SK-N-SH (cell line): ENCODE measurements at regions not wholly inside any gene's neighbourhood (a gene's known extent, or its start where the extent isn't known, plus 50 kb on each side); places are given as distances from the start of the nearest gene placed in this dataset.

ENCODE experiments used
- CTCF ChIA-PET: fragments of 300-600, 350-600 bp; formaldehyde crosslinking; extraction: SDS; loops from one replicate; lab custom pipeline; 2021; lab: Yijun Ruan, JAX
- POLR2A ChIA-PET: fragments of 350-600 bp; sonication (Branson Sonifier 250); formaldehyde crosslinking; extraction: SDS; loops from one replicate; lab custom pipeline; 2020; ENCODE audit warnings: antibody characterized with exemption, inconsistent platforms; lab: Yijun Ruan, JAX
- DNase-seq: peaks from one replicate; pipeline ENCODE4 v3.0.0; 2012
- H2AFZ ChIP-seq: fragments of 200-600 bp; sonication (generic); 2 replicates; pipeline ENCODE4 v1.8.1; 2016; ENCODE audit warnings: antibody characterized with exemption, mild to moderate bottlenecking, low read depth
- H3F3A ChIP-seq: fragments of 200-600 bp; sonication (generic); replicated peaks from 2 replicates; pipeline ENCODE3; 2016; ENCODE audit warnings: antibody characterized with exemption, mild to moderate bottlenecking; ENCODE audit not compliant: insufficient read depth
- H3K27ac ChIP-seq, 2 experiments: fragments of 200-500 bp in 1 of 2; fragments of 200-600 bp in 1 of 2; sonication (Bioruptor generic) in 1 of 2; sonication (generic), shearing (Covaris generic) in 1 of 2; 2 replicates each; pipeline versions ENCODE4 v1.5.1 to v1.6.1; 2014 to 2016; ENCODE audit warnings: low read depth in 2 of 2, inconsistent platforms in 1 of 2, low read length in 1 of 2, mild to moderate bottlenecking in 1 of 2, mixed read lengths in 1 of 2
- H3K27me3 ChIP-seq: fragments of 200-600 bp; sonication (generic), shearing (Covaris generic); 2 replicates; pipeline ENCODE4 v1.6.1; 2016; ENCODE audit warnings: mixed run types; ENCODE audit not compliant: insufficient read depth
- H3K36me3 ChIP-seq, 2 experiments: fragments of 200-500 bp in 1 of 2; fragments of 200-600 bp in 1 of 2; sonication (Bioruptor generic) in 1 of 2; sonication (generic) in 1 of 2; replicated peaks in 1 of 2; 2 replicates each; pipeline versions ENCODE3 to v1.5.1; 2014 to 2016; ENCODE audit warnings: low read length in 1 of 2, mild to moderate bottlenecking in 1 of 2; ENCODE audit not compliant: insufficient read depth in 2 of 2, control insufficient read depth in 1 of 2
- H3K4me1 ChIP-seq, 2 experiments: fragments of 200-500 bp in 1 of 2; fragments of 200-600 bp in 1 of 2; sonication (Bioruptor generic) in 1 of 2; sonication (generic), shearing (Covaris generic) in 1 of 2; 2 replicates each; pipeline versions ENCODE4 v1.5.1 to v1.6.1; 2014 to 2016; ENCODE audit warnings: low read depth in 1 of 2, low read length in 1 of 2, mixed run types in 1 of 2; ENCODE audit not compliant: insufficient read depth in 2 of 2, control insufficient read depth in 1 of 2
- H3K4me2 ChIP-seq: fragments of 200-600 bp; sonication (generic), shearing (Covaris generic); 2 replicates; pipeline ENCODE4 v1.6.1; 2017; ENCODE audit warnings: mixed run types
- H3K4me3 ChIP-seq, 2 experiments: fragments of 200-500 bp in 1 of 2; fragments of 200-600 bp in 1 of 2; sonication (Bioruptor generic) in 1 of 2; sonication (generic), shearing (Covaris generic) in 1 of 2; 2 replicates each; pipeline versions ENCODE4 v1.5.1 to v1.8.1; 2014 to 2016; ENCODE audit warnings: low read depth in 2 of 2, inconsistent platforms in 1 of 2, low read length in 1 of 2, mild to moderate bottlenecking in 1 of 2, mixed read lengths in 1 of 2, moderate library complexity in 1 of 2
- H3K79me2 ChIP-seq: fragments of 200-600 bp; sonication (generic); 2 replicates; pipeline ENCODE4 v1.8.1; 2017; ENCODE audit warnings: mild to moderate bottlenecking; ENCODE audit not compliant: insufficient read depth
- H3K9ac ChIP-seq: fragments of 200-600 bp; sonication (generic); 2 replicates; pipeline ENCODE4 v1.6.1; 2017; ENCODE audit warnings: mixed run types
- H3K9me2 ChIP-seq: fragments of 200-600 bp; sonication (generic); 2 replicates; pipeline ENCODE4 v1.6.1; 2017; ENCODE audit warnings: mixed run types
- H3K9me3 ChIP-seq: fragments of 200-600 bp; sonication (generic); 2 replicates; pipeline ENCODE4 v1.6.1; 2017; ENCODE audit warnings: mixed run types, mild to moderate bottlenecking, moderate library complexity
- H4K20me1 ChIP-seq: fragments of 200-600 bp; sonication (generic); 2 replicates; pipeline ENCODE4 v1.6.1; 2017; ENCODE audit warnings: mild to moderate bottlenecking, mixed run types; ENCODE audit not compliant: insufficient read depth
- MEF2A ChIP-seq: IDR thresholded peaks from 2 replicates; pipeline ENCODE4 v1.4.0; 2012; ENCODE audit warnings: low read depth, borderline replicate concordance
- POLR2AphosphoS5 ChIP-seq: IDR thresholded peaks from 2 replicates; pipeline ENCODE4 v1.6.1; 2012; ENCODE audit warnings: low read depth, low read length
- RCOR1 ChIP-seq: fragments of 150-350 bp; IDR thresholded peaks from 2 replicates; pipeline ENCODE4 v1.6.1; 2017; ENCODE audit warnings: antibody characterized with exemption, low read length
- RFX5 ChIP-seq: IDR thresholded peaks from 2 replicates; pipeline ENCODE4 v1.6.1; 2012; ENCODE audit warnings: mild to moderate bottlenecking, improper control_type of control experiment, low read length
- RXRA ChIP-seq: IDR thresholded peaks from 2 replicates; pipeline ENCODE4 v1.4.0; 2012; ENCODE audit warnings: low read depth, mild to moderate bottlenecking, borderline replicate concordance
- TAF1 ChIP-seq: IDR thresholded peaks from 2 replicates; pipeline ENCODE4 v1.6.1; 2012; ENCODE audit warnings: low read depth, mild to moderate bottlenecking, low read length, moderate library complexity, borderline replicate concordance
- TEAD4 ChIP-seq: IDR thresholded peaks from 2 replicates; pipeline ENCODE4 v1.4.0; 2012; ENCODE audit warnings: mild to moderate bottlenecking, borderline replicate concordance; ENCODE audit not compliant: insufficient read depth
- YY1 ChIP-seq: IDR thresholded peaks from 2 replicates; pipeline ENCODE4 v1.4.0; 2012; ENCODE audit warnings: low read depth, mild to moderate bottlenecking
- WGBS: methylation state at CpG from one replicate; pipeline ENCODE4 v1.1.6; 2017; ENCODE audit warnings: low lambda C conversion rate; 5-methylcytosine and 5-hydroxymethylcytosine counted together
- TF ChIP-seq, protein P1 (sequence below): IDR thresholded peaks from 2 replicates; pipeline ENCODE4 v1.4.0; 2012; ENCODE audit warnings: low read depth, borderline replicate concordance
- TF ChIP-seq, protein P2 (sequence below): fragments of 150-350 bp; IDR thresholded peaks from 2 replicates; pipeline ENCODE4 v1.6.1; 2016; ENCODE audit warnings: mild to moderate bottlenecking, low read depth, low read length
- TF ChIP-seq, protein P3 (sequence below): IDR thresholded peaks from 2 replicates; pipeline ENCODE4; 2012

DNA sequence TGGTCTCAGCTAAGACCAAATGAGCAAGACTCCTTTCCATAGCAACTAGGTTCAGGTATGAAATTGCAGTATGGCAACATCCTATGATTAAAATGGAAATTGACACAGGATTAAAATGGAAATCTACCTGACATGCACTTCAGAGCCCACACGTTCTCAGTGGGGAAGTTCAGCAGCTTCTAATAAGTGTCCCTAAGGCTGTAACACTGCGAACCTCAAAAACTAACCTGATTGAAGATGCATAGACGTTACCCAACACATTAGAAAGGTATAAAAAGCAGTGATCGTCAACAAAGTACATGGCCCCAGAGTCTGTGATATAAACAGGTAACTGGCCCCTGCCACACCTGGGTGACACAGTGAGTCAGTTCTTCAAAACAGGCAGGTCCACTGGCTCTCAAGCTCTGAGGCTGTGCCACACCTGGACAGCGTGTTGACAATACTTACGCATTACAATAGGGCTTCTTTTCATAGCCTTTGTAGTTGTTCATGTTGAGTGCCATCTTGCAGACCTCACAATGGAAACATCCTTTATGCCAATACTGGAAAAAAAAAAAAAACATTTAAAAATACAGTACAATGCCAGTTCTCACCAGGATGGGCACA lies 274.9 kb upstream of the NEBL start:
- no peaks in the 10 kb centered on the region for H3K79me2 ChIP-seq
- peak overlapping the region in 1 of 2 experiments; percentile 63; a peak in 1 of 4 replicates for H3K4me3 ChIP-seq
- H2AFZ ChIP-seq: no peak overlapping the region
- TF ChIP-seq RXRA (no peak), TAF1 (no peak), MEF2A (no peak), TEAD4 (no peak), POLR2AphosphoS5 (no peak), RFX5 (no peak), RCOR1 (no peak), YY1 (no peak)
- TF ChIP-seq, protein P1, sequence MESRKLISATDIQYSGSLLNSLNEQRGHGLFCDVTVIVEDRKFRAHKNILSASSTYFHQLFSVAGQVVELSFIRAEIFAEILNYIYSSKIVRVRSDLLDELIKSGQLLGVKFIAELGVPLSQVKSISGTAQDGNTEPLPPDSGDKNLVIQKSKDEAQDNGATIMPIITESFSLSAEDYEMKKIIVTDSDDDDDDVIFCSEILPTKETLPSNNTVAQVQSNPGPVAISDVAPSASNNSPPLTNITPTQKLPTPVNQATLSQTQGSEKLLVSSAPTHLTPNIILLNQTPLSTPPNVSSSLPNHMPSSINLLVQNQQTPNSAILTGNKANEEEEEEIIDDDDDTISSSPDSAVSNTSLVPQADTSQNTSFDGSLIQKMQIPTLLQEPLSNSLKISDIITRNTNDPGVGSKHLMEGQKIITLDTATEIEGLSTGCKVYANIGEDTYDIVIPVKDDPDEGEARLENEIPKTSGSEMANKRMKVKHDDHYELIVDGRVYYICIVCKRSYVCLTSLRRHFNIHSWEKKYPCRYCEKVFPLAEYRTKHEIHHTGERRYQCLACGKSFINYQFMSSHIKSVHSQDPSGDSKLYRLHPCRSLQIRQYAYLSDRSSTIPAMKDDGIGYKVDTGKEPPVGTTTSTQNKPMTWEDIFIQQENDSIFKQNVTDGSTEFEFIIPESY: no peak
- TF ChIP-seq, protein P2, sequence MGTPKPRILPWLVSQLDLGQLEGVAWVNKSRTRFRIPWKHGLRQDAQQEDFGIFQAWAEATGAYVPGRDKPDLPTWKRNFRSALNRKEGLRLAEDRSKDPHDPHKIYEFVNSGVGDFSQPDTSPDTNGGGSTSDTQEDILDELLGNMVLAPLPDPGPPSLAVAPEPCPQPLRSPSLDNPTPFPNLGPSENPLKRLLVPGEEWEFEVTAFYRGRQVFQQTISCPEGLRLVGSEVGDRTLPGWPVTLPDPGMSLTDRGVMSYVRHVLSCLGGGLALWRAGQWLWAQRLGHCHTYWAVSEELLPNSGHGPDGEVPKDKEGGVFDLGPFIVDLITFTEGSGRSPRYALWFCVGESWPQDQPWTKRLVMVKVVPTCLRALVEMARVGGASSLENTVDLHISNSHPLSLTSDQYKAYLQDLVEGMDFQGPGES: no peak
- TF ChIP-seq, protein P3, sequence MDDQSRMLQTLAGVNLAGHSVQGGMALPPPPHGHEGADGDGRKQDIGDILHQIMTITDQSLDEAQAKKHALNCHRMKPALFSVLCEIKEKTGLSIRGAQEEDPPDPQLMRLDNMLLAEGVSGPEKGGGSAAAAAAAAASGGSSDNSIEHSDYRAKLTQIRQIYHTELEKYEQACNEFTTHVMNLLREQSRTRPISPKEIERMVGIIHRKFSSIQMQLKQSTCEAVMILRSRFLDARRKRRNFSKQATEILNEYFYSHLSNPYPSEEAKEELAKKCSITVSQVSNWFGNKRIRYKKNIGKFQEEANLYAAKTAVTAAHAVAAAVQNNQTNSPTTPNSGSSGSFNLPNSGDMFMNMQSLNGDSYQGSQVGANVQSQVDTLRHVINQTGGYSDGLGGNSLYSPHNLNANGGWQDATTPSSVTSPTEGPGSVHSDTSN: no peak
- no peaks in the 10 kb centered on the region for H3K9me3 ChIP-seq
- H3K9me2 ChIP-seq: no peaks in the 10 kb centered on the region
- ChIA-PET CTCF (interaction anchor here (0.8 to 2.3 kb wide), 13 partner anchors 9 to 387 kb away, joined by 3 to 10 read pairs (median 3); no protein-coding TSS in a partner anchor), POLR2A (no interaction called here)
- no peaks in the 10 kb centered on the region for H4K20me1 ChIP-seq
- no peak for DNase-seq
- H3K36me3 ChIP-seq: no peaks in the 10 kb centered on the region
- peaks cover 0 to 13% of the 10 kb centered on the region in 2 experiments; a peak in 1 of 4 replicates for H3K4me1 ChIP-seq
- no peak overlapping the region for H3K27ac ChIP-seq
- H3K4me2 ChIP-seq: no peak overlapping the region
- peaks cover 3% of the 10 kb centered on the region for H3F3A ChIP-seq
- no peak overlapping the region for H3K9ac ChIP-seq
- 97% methylated on average over 6 of the region's 6 CpGs for WGBS
- H3K27me3 ChIP-seq: no peaks in the 10 kb centered on the region
